K562 (cell line): ENCODE measurements at regions not wholly inside any gene's neighbourhood (a gene's known extent, or its start where the extent isn't known, plus 50 kb on each side); places are given as distances from the start of the nearest gene placed in this dataset.

Experiments
- ATAC-seq: fragments of 200-7000 bp; cut with Tn5 transposase; 3 replicates; pipeline ENCODE4 v1.9.1; 2020; ENCODE audit warnings: moderate library complexity
- BruUV-seq: library from RNA; stranded (reverse); fragments of 400-500 nt; replicated peaks from 2 replicates; lab custom pipeline; 2021; lab: Mats Ljungman, UMichigan
- CTCF ChIA-PET: fragments of 300-600 bp; formaldehyde crosslinking; extraction: SDS; loops from one replicate; lab custom pipeline; 2021; ENCODE audit warnings: low intra/inter-chr PET ratio; lab: Yijun Ruan, JAX
- POLR2A ChIA-PET: fragments of 300-600, 350-650 bp; sonication (Branson Sonifier 250); formaldehyde crosslinking; extraction: SDS; loops from one replicate; lab custom pipeline; 2021; ENCODE audit warnings: antibody characterized with exemption, inconsistent platforms; lab: Yijun Ruan, JAX
- DNase-seq, 4 experiments: peaks; one replicate each; pipeline versions ENCODE4 v3.0.0 to v3.0.0-alpha.2; 2011 to 2018; ENCODE audit warnings: low spot score in 3 of 4, mixed read lengths in 3 of 4; ENCODE audit errors: extremely low read depth in 1 of 4
- FAIRE-seq: peaks from 2 replicates; lab custom pipeline; 2011; peaks lifted over from hg19 to GRCh38; lab: Jason Lieb, UNC
- H2AFZ ChIP-seq: 2 replicates; pipeline ENCODE4 v1.6.0; 2011; ENCODE audit warnings: low read depth, low read length, control low read depth, inconsistent platforms
- H3K27ac ChIP-seq: fragments of 200-600 bp; 3 replicates; pipeline ENCODE4 v1.8.0; 2011; ENCODE audit warnings: low read depth, mild to moderate bottlenecking, control low read depth, inconsistent platforms, low read length, moderate library complexity, mixed read lengths; ENCODE audit errors: extremely low read depth
- H3K27me3 ChIP-seq, 2 experiments: fragments of 300-600 bp in 1 of 2; 2 replicates in 1 of 2; 3 replicates in 1 of 2; pipeline versions ENCODE4 v1.6.0 to v1.8.0; 2011; ENCODE audit warnings: inconsistent platforms in 2 of 2, low read length in 2 of 2, mild to moderate bottlenecking in 1 of 2, mixed read lengths in 1 of 2, moderate library complexity in 1 of 2; ENCODE audit not compliant: control insufficient read depth in 2 of 2, insufficient read depth in 2 of 2
- H3K36me3 ChIP-seq: fragments of 300-600 bp; 3 replicates; pipeline ENCODE4 v1.8.0; 2011; ENCODE audit warnings: mild to moderate bottlenecking, low read length, inconsistent platforms; ENCODE audit not compliant: control insufficient read depth, insufficient read depth
- H3K4me1 ChIP-seq, 2 experiments: fragments of 200-600 bp in 1 of 2; replicated peaks in 1 of 2; 2 replicates in 1 of 2; 3 replicates in 1 of 2; pipeline versions ENCODE4 v1.5.1 to v1.8.0; 2011; ENCODE audit warnings: inconsistent platforms in 2 of 2, low read length in 2 of 2, mild to moderate bottlenecking in 1 of 2, mixed read lengths in 1 of 2, moderate library complexity in 1 of 2; ENCODE audit not compliant: control insufficient read depth in 2 of 2, insufficient read depth in 2 of 2
- H3K4me2 ChIP-seq: 2 replicates; pipeline ENCODE4 v1.6.1; 2011; ENCODE audit warnings: low read length, control low read depth, inconsistent platforms, mixed read lengths; ENCODE audit not compliant: insufficient read depth
- H3K4me3 ChIP-seq: fragments of 200-600 bp; sonication (generic), shearing (Covaris generic); 2 replicates; pipeline ENCODE4 v1.5.1; 2016; ENCODE audit warnings: control low read depth, inconsistent platforms
- H3K79me2 ChIP-seq: fragments of 200-600 bp; 3 replicates; pipeline ENCODE4 v1.8.0; 2011; ENCODE audit warnings: low read length, inconsistent platforms; ENCODE audit not compliant: control insufficient read depth, insufficient read depth
- H3K9ac ChIP-seq, 2 experiments: 2 replicates each; pipeline versions ENCODE4 v1.6.0 to v1.6.1; 2011; ENCODE audit warnings: low read depth in 2 of 2, low read length in 2 of 2, control low read depth in 1 of 2, inconsistent platforms in 1 of 2, mild to moderate bottlenecking in 1 of 2, mixed read lengths in 1 of 2; ENCODE audit not compliant: insufficient read depth in 1 of 2
- H3K9me1 ChIP-seq: one replicate; pipeline ENCODE4 v1.6.0; 2011; ENCODE audit warnings: inconsistent platforms, mild to moderate bottlenecking, low read length, moderate library complexity; ENCODE audit not compliant: control insufficient read depth, insufficient read depth
- H3K9me3 ChIP-seq: replicated peaks from 2 replicates; pipeline ENCODE4 v1.5.1; 2011; ENCODE audit warnings: low read depth, low read length, inconsistent platforms; ENCODE audit not compliant: control insufficient read depth, insufficient read depth
- H4K20me1 ChIP-seq: replicated peaks from 2 replicates; pipeline ENCODE4 v1.6.1; 2011; ENCODE audit warnings: low read length, inconsistent platforms, mixed read lengths; ENCODE audit not compliant: control insufficient read depth, insufficient read depth
- CEBPB ChIP-seq: fragments of 450-650 bp; IDR thresholded peaks from 2 replicates; pipeline ENCODE4 v1.6.1; 2016; ENCODE audit warnings: missing genetic modification characterization, missing compliant biosample characterization
- HES1 ChIP-seq: fragments of 450-650 bp; IDR thresholded peaks from 2 replicates; pipeline ENCODE4 v1.6.1; 2016; ENCODE audit warnings: low read depth, mild to moderate bottlenecking, moderate library complexity
- HIVEP1 ChIP-seq: fragments of 250-450 bp; sonication (Bioruptor Pico); IDR thresholded peaks from 2 replicates; pipeline ENCODE4 v1.4.0; 2020; ENCODE audit warnings: mild to moderate bottlenecking
- HNRNPUL1 ChIP-seq: fragments of 200-400 bp; formaldehyde crosslinking; IDR thresholded peaks from 2 replicates; pipeline ENCODE4 v1.6.1; 2017; ENCODE audit warnings: low read length
- KDM4B ChIP-seq, 2 experiments: fragments of 450-650 bp in 1 of 2; sonication (generic) in 1 of 2; IDR thresholded peaks; 2 replicates each; pipeline ENCODE4 v1.6.1; 2016 to 2017; ENCODE audit warnings: borderline replicate concordance in 2 of 2, antibody characterized with exemption in 1 of 2, low read depth in 1 of 2, mild to moderate bottlenecking in 1 of 2
- MBD1 ChIP-seq: fragments of 250-450 bp; sonication (Bioruptor Pico); IDR thresholded peaks from 2 replicates; pipeline ENCODE4 v1.8.0; 2022; ENCODE audit warnings: inconsistent platforms
- PML ChIP-seq: IDR thresholded peaks from 2 replicates; pipeline ENCODE4 v1.6.1; 2012; ENCODE audit warnings: low read length, inconsistent platforms
- SAFB2 ChIP-seq: fragments of 200-400 bp; formaldehyde crosslinking; IDR thresholded peaks from 2 replicates; pipeline ENCODE4 v1.6.1; 2018; ENCODE audit warnings: borderline replicate concordance, low read length, low read depth, moderate library complexity; ENCODE audit not compliant: severe bottlenecking
- TAL1 ChIP-seq: fragments of 450-650 bp; IDR thresholded peaks from 2 replicates; pipeline ENCODE4 v1.6.1; 2016; ENCODE audit warnings: mild to moderate bottlenecking
- ZBTB5 ChIP-seq: fragments of 450-650 bp; IDR thresholded peaks from 2 replicates; pipeline ENCODE4 v1.6.1; 2017; ENCODE audit warnings: antibody characterized with exemption
- ZNF263 ChIP-seq: sonication (generic); formaldehyde crosslinking; IDR thresholded peaks from 2 replicates; pipeline ENCODE4 v1.8.0; 2022; ENCODE audit warnings: mild to moderate bottlenecking, missing genetic modification reagents, borderline replicate concordance
- WGBS: fragments of 100-300 bp; shearing (Covaris generic); methylation state at CpG from one replicate; pipeline ENCODE4 v1.1.6; 2016; ENCODE audit warnings: low coverage, mixed read lengths; ENCODE audit not compliant: insufficient coverage; ENCODE audit errors: missing lambda C conversion rate; 5-methylcytosine and 5-hydroxymethylcytosine counted together
- in situ Hi-C: fragments of 300-500 bp; cut with MboI; formaldehyde crosslinking; loops from 4 replicates; pipeline ENCODE4 v1.15.0; 2018; ENCODE audit warnings: inconsistent platforms, mixed read lengths
- intact Hi-C: fragments of 100-400 bp; cut with micrococcal nuclease; formaldehyde crosslinking; loops from 2 replicates; pipeline ENCODE4 v1.14.2; 2022
- TF ChIP-seq, protein P1 (sequence below): sonication (generic); formaldehyde crosslinking; IDR thresholded peaks from 2 replicates; pipeline ENCODE4 v1.9.0; 2022; ENCODE audit warnings: mild to moderate bottlenecking, missing genetic modification reagents
- TF ChIP-seq, protein P2 (sequence below): sonication (generic); IDR thresholded peaks from 2 replicates; pipeline ENCODE4 v1.6.1; 2016

- Histone ChIP-seq H2AFZ (no peak overlapping the region), H3K36me3 (no peaks in the 10 kb centered on the region), H3K4me2 (no peak overlapping the region), H3K4me3 (no peak overlapping the region), H3K4me1 (no peaks in the 10 kb centered on the region), H3K9ac (no peak overlapping the region), H3K9me3 (no peaks in the 10 kb centered on the region), H3K9me1 (no peaks in the 10 kb centered on the region), H3K27ac (no peak overlapping the region), H3K79me2 (no peaks in the 10 kb centered on the region), H4K20me1 (no peaks in the 10 kb centered on the region), H3K27me3 (no peaks in the 10 kb centered on the region)
- DNase-seq (no peak), FAIRE-seq (no peak), ATAC-seq (no peak)
- CTCF ChIA-PET, result no interaction called here
- intact Hi-C loops (no loop called here), in situ Hi-C loops (no loop called here)
- BruUV-seq, result no TSS peak
- POLR2A ChIA-PET, result no interaction called here
- WGBS, result 0% methylated on average over 6 of the region's 6 CpGs
- TF ChIP-seq TAL1 (no peak), KDM4B (IDR thresholded peaks at IDR 0.05; ENCODE audit: borderline replicate concordance in 2 of 2, low read depth in 1 of 2) (no peak), HNRNPUL1 (no peak), HIVEP1 (CRISPR knock-in tag) (no peak), PML (no peak), ZBTB5 (no peak), CEBPB (tag) (no peak), MBD1 (no peak), ZNF263 (CRISPR knock-in tag) (no peak), HES1 (no peak), SAFB2 (no peak)
- TF ChIP-seq, protein P1, sequence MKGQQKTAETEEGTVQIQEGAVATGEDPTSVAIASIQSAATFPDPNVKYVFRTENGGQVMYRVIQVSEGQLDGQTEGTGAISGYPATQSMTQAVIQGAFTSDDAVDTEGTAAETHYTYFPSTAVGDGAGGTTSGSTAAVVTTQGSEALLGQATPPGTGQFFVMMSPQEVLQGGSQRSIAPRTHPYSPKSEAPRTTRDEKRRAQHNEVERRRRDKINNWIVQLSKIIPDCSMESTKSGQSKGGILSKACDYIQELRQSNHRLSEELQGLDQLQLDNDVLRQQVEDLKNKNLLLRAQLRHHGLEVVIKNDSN, result no peak
- TF ChIP-seq, protein P2, sequence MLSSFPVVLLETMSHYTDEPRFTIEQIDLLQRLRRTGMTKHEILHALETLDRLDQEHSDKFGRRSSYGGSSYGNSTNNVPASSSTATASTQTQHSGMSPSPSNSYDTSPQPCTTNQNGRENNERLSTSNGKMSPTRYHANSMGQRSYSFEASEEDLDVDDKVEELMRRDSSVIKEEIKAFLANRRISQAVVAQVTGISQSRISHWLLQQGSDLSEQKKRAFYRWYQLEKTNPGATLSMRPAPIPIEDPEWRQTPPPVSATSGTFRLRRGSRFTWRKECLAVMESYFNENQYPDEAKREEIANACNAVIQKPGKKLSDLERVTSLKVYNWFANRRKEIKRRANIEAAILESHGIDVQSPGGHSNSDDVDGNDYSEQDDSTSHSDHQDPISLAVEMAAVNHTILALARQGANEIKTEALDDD, result no peak
Measured at GRCh38 chr6:87900160-87900698, 147.4 kb upstream of the SPACA1 start.
